ENCODE measurements at regions not wholly inside any gene's neighbourhood (a gene's known extent, or its start where the extent isn't known, plus 50 kb on each side); places are given as distances from the start of the nearest gene placed in this dataset.

- Histone ChIP-seq H3K4me3 (no peak overlapping the region), H3K36me3 (no peaks in the 10 kb centered on the region), H3K27ac (no peak overlapping the region), H3K4me1 (no peaks in the 10 kb centered on the region), H3K9me3 (peaks cover 0 to 3% (median 0%) of the 10 kb centered on the region in 11 donors), H3K27me3 (peaks cover 0 to 89% (median 63%) of the 10 kb centered on the region in 7 donors)
- DNase-seq, result no peak
- TF ChIP-seq, protein P1, sequence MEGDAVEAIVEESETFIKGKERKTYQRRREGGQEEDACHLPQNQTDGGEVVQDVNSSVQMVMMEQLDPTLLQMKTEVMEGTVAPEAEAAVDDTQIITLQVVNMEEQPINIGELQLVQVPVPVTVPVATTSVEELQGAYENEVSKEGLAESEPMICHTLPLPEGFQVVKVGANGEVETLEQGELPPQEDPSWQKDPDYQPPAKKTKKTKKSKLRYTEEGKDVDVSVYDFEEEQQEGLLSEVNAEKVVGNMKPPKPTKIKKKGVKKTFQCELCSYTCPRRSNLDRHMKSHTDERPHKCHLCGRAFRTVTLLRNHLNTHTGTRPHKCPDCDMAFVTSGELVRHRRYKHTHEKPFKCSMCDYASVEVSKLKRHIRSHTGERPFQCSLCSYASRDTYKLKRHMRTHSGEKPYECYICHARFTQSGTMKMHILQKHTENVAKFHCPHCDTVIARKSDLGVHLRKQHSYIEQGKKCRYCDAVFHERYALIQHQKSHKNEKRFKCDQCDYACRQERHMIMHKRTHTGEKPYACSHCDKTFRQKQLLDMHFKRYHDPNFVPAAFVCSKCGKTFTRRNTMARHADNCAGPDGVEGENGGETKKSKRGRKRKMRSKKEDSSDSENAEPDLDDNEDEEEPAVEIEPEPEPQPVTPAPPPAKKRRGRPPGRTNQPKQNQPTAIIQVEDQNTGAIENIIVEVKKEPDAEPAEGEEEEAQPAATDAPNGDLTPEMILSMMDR (IDR thresholded peaks at IDR 0.05), result no peak
- 39 to 61% methylated on average over 26 of the region's 26 CpGs for WGBS, 2 donors
- ATAC-seq, result no peak
- intact Hi-C loops (cut with DNase I), result no loop called here
Measured at GRCh38 chr6:28720357-28721231, 194.9 kb downstream of the GPX5 start.

GRCh38 chr6:28721372-28721771, 195.7 kb downstream of the GPX5 start:
- ATAC-seq (no peak), DNase-seq (no peak)
- H3K4me1 ChIP-seq, result no peaks in the 10 kb centered on the region
- H3K9me3 ChIP-seq, result peaks cover 0 to 3% (median 0%) of the 10 kb centered on the region in 11 donors
- intact Hi-C loops (cut with DNase I), result no loop called here
- H3K36me3 ChIP-seq, result no peaks in the 10 kb centered on the region
- TF ChIP-seq, protein P1 (IDR thresholded peaks at IDR 0.05), result no peak
- H3K27me3 ChIP-seq, result peaks cover 0 to 96% (median 71%) of the 10 kb centered on the region in 7 donors
- no peak overlapping the region for H3K4me3 ChIP-seq
- WGBS, 2 donors, result 79 to 83% methylated on average over 2 of the region's 2 CpGs
- no peak overlapping the region for H3K27ac ChIP-seq

GRCh38 chr6:28724395-28724794, 198.7 kb downstream of the GPX5 start:
- intact Hi-C loops (cut with DNase I), result no loop called here
- Histone ChIP-seq H3K4me1 (peaks cover 0 to 14% (median 0%) of the 10 kb centered on the region in 9 donors), H3K4me3 (no peak overlapping the region), H3K9me3 (peaks cover 0 to 2% (median 0%) of the 10 kb centered on the region in 11 donors), H3K36me3 (no peaks in the 10 kb centered on the region), H3K27me3 (peaks cover 0 to 96% (median 78%) of the 10 kb centered on the region in 7 donors), H3K27ac (no peak overlapping the region)
- no peak for ATAC-seq
- no peak for DNase-seq
- TF ChIP-seq, protein P1 (IDR thresholded peaks at IDR 0.05), result no peak
- 76 to 77% methylated on average over 1 of the region's 1 CpG for WGBS, 2 donors

GRCh38 chr6:28725274-28725809, 198.4 kb downstream of the TRIM27 start:
- Histone ChIP-seq H3K4me1 (peaks cover 0 to 14% (median 0%) of the 10 kb centered on the region in 9 donors), H3K36me3 (no peaks in the 10 kb centered on the region), H3K27ac (no peak overlapping the region), H3K27me3 (peaks cover 0 to 96% (median 76%) of the 10 kb centered on the region in 7 donors), H3K9me3 (peaks cover 0 to 4% (median 0%) of the 10 kb centered on the region in 11 donors), H3K4me3 (no peak overlapping the region)
- intact Hi-C loops (cut with DNase I), result no loop called here
- DNase-seq, result no peak
- TF ChIP-seq, protein P1 (IDR thresholded peaks at IDR 0.05), result no peak
- no peak for ATAC-seq
- 55 to 57% methylated on average over 2 of the region's 2 CpGs for WGBS, 2 donors

Measured in heart right ventricle (tissue), 16 donors.